ENCODE measurements at regions not wholly inside any gene's neighbourhood (a gene's known extent, or its start where the extent isn't known, plus 50 kb on each side); places are given as distances from the start of the nearest gene placed in this dataset.

- Mint-ChIP-seq H3K36me3 (ENCODE audit: low read depth) (no peaks in the 10 kb centered on the region), H3K9me3 (peaks cover 9% of the 10 kb centered on the region), H3K27ac (no peak overlapping the region)
These were observed 347.7 kb upstream of the TGFBR2 start for GRCh38 chr3:30258426-30259392.

GRCh38 chr3:30259730-30260129, 346.7 kb upstream of the TGFBR2 start:
- Mint-ChIP-seq H3K4me3 (no peak overlapping the region), H3K27me3 (ENCODE audit: low read depth) (no peaks in the 10 kb centered on the region), H3K4me1 (ENCODE audit: low read depth) (peaks cover 19% of the 10 kb centered on the region), H3K27ac (no peak overlapping the region), H3K9me3 (peaks cover 14% of the 10 kb centered on the region), H3K36me3 (ENCODE audit: low read depth) (peaks cover 3% of the 10 kb centered on the region)
- DNase-seq (ENCODE audit: low spot score): no peak

More at GRCh38 chr3:30258426-30259392, 347.7 kb upstream of the TGFBR2 start:
- DNase-seq (ENCODE audit: low spot score): no peak
- no peaks in the 10 kb centered on the region for H3K27me3 Mint-ChIP-seq (ENCODE audit: low read depth)
- peaks cover 16% of the 10 kb centered on the region for H3K4me1 Mint-ChIP-seq (ENCODE audit: low read depth)
- H3K4me3 Mint-ChIP-seq: no peak overlapping the region

GRCh38 chr3:30260762-30261161, 345.6 kb upstream of the TGFBR2 start:
- Mint-ChIP-seq H3K27ac (no peak overlapping the region), H3K36me3 (ENCODE audit: low read depth) (peaks cover 6% of the 10 kb centered on the region), H3K4me1 (ENCODE audit: low read depth) (peaks cover 19% of the 10 kb centered on the region), H3K9me3 (peaks cover 18% of the 10 kb centered on the region), H3K4me3 (no peak overlapping the region), H3K27me3 (ENCODE audit: low read depth) (no peaks in the 10 kb centered on the region)
- DNase-seq (ENCODE audit: low spot score): no peak

GRCh38 chr3:30263238-30263924, 343.0 kb upstream of the TGFBR2 start:
- Mint-ChIP-seq H3K9me3 (peaks cover 18% of the 10 kb centered on the region), H3K27me3 (ENCODE audit: low read depth) (no peaks in the 10 kb centered on the region), H3K4me3 (no peak overlapping the region), H3K27ac (no peak overlapping the region), H3K36me3 (ENCODE audit: low read depth) (peaks cover 7% of the 10 kb centered on the region), H3K4me1 (ENCODE audit: low read depth) (peaks cover 15% of the 10 kb centered on the region)
- no peak for DNase-seq (ENCODE audit: low spot score)

GRCh38 chr3:30263925-30264313, 342.5 kb upstream of the TGFBR2 start:
- H3K4me3 Mint-ChIP-seq: no peak overlapping the region
- DNase-seq (ENCODE audit: low spot score): no peak

GRCh38 chr3:30266524-30266923, 339.9 kb upstream of the TGFBR2 start:
- Mint-ChIP-seq H3K4me3 (no peak overlapping the region), H3K4me1 (ENCODE audit: low read depth) (peaks cover 15% of the 10 kb centered on the region), H3K9me3 (peaks cover 22% of the 10 kb centered on the region), H3K27me3 (ENCODE audit: low read depth) (no peaks in the 10 kb centered on the region), H3K36me3 (ENCODE audit: low read depth) (peaks cover 7% of the 10 kb centered on the region), H3K27ac (no peak overlapping the region)
- no peak for DNase-seq (ENCODE audit: low spot score)

More at GRCh38 chr3:30263925-30264313, 342.5 kb upstream of the TGFBR2 start:
- Mint-ChIP-seq H3K27ac (no peak overlapping the region), H3K4me1 (ENCODE audit: low read depth) (peaks cover 15% of the 10 kb centered on the region), H3K36me3 (ENCODE audit: low read depth) (peaks cover 7% of the 10 kb centered on the region), H3K9me3 (peaks cover 18% of the 10 kb centered on the region), H3K27me3 (ENCODE audit: low read depth) (no peaks in the 10 kb centered on the region)

GRCh38 chr3:30268288-30268687, 338.1 kb upstream of the TGFBR2 start:
- Mint-ChIP-seq H3K27me3 (ENCODE audit: low read depth) (no peaks in the 10 kb centered on the region), H3K27ac (no peak overlapping the region), H3K4me3 (no peak overlapping the region), H3K4me1 (ENCODE audit: low read depth) (peaks cover 8% of the 10 kb centered on the region), H3K36me3 (ENCODE audit: low read depth) (peaks cover 7% of the 10 kb centered on the region), H3K9me3 (peaks cover 22% of the 10 kb centered on the region)
- DNase-seq (ENCODE audit: low spot score): no peak

- Mint-ChIP-seq H3K4me1 (ENCODE audit: low read depth) (peaks cover 5% of the 10 kb centered on the region), H3K27ac (no peak overlapping the region), H3K4me3 (no peak overlapping the region), H3K27me3 (ENCODE audit: low read depth) (no peaks in the 10 kb centered on the region), H3K36me3 (ENCODE audit: low read depth) (peaks cover 5% of the 10 kb centered on the region), H3K9me3 (peaks cover 15% of the 10 kb centered on the region)
- DNase-seq (ENCODE audit: low spot score): no peak
These were observed 336.5 kb upstream of the TGFBR2 start for GRCh38 chr3:30269751-30270445.

GRCh38 chr3:30271781-30272180, 334.6 kb upstream of the TGFBR2 start:
- H3K27me3 Mint-ChIP-seq (ENCODE audit: low read depth): no peaks in the 10 kb centered on the region
- no peak for DNase-seq (ENCODE audit: low spot score)
- no peaks in the 10 kb centered on the region for H3K36me3 Mint-ChIP-seq (ENCODE audit: low read depth)
- H3K9me3 Mint-ChIP-seq: peaks cover 14% of the 10 kb centered on the region
- no peak overlapping the region for H3K4me3 Mint-ChIP-seq
- peaks cover 5% of the 10 kb centered on the region for H3K4me1 Mint-ChIP-seq (ENCODE audit: low read depth)
- no peak overlapping the region for H3K27ac Mint-ChIP-seq

GRCh38 chr3:30273304-30274072, 332.9 kb upstream of the TGFBR2 start:
- H3K4me3 Mint-ChIP-seq: no peak overlapping the region
- no peaks in the 10 kb centered on the region for H3K27me3 Mint-ChIP-seq (ENCODE audit: low read depth)
- DNase-seq (ENCODE audit: low spot score): no peak
- H3K4me1 Mint-ChIP-seq (ENCODE audit: low read depth): peaks cover 5% of the 10 kb centered on the region
- peaks cover 5% of the 10 kb centered on the region for H3K36me3 Mint-ChIP-seq (ENCODE audit: low read depth)
- H3K27ac Mint-ChIP-seq: no peak overlapping the region
- peaks cover 32% of the 10 kb centered on the region for H3K9me3 Mint-ChIP-seq

- Mint-ChIP-seq H3K27ac (no peak overlapping the region), H3K36me3 (ENCODE audit: low read depth) (peaks cover 6% of the 10 kb centered on the region), H3K4me1 (ENCODE audit: low read depth) (peaks cover 5% of the 10 kb centered on the region), H3K4me3 (no peak overlapping the region), H3K9me3 (peaks cover 34% of the 10 kb centered on the region), H3K27me3 (ENCODE audit: low read depth) (no peaks in the 10 kb centered on the region)
- DNase-seq (ENCODE audit: low spot score): no peak
These were observed 328.9 kb upstream of the TGFBR2 start for GRCh38 chr3:30277494-30277893.

- Mint-ChIP-seq H3K27me3 (ENCODE audit: low read depth) (no peaks in the 10 kb centered on the region), H3K9me3 (peaks cover 25% of the 10 kb centered on the region), H3K4me3 (no peak overlapping the region), H3K4me1 (ENCODE audit: low read depth) (peaks cover 4% of the 10 kb centered on the region), H3K36me3 (ENCODE audit: low read depth) (peaks cover 6% of the 10 kb centered on the region), H3K27ac (no peak overlapping the region)
- no peak for DNase-seq (ENCODE audit: low spot score)
These were observed 324.9 kb upstream of the TGFBR2 start for GRCh38 chr3:30281526-30281925.

GRCh38 chr3:30282154-30282696, 324.2 kb upstream of the TGFBR2 start:
- Mint-ChIP-seq H3K9me3 (peaks cover 19% of the 10 kb centered on the region), H3K4me1 (ENCODE audit: low read depth) (peaks cover 6% of the 10 kb centered on the region), H3K27me3 (ENCODE audit: low read depth) (no peaks in the 10 kb centered on the region), H3K27ac (no peak overlapping the region), H3K4me3 (no peak overlapping the region), H3K36me3 (ENCODE audit: low read depth) (peaks cover 6% of the 10 kb centered on the region)
- DNase-seq (ENCODE audit: low spot score): no peak

Data from T-helper 2 cell treated with Interferon-gamma antibody and Interleukin-4, amounts not matched to agents 5 μg/mL and 100 μg/mL, for 36 hours (primary cell).